ENCODE measurements at regions not wholly inside any gene's neighbourhood (a gene's known extent, or its start where the extent isn't known, plus 50 kb on each side); places are given as distances from the start of the nearest gene placed in this dataset.

DNA sequence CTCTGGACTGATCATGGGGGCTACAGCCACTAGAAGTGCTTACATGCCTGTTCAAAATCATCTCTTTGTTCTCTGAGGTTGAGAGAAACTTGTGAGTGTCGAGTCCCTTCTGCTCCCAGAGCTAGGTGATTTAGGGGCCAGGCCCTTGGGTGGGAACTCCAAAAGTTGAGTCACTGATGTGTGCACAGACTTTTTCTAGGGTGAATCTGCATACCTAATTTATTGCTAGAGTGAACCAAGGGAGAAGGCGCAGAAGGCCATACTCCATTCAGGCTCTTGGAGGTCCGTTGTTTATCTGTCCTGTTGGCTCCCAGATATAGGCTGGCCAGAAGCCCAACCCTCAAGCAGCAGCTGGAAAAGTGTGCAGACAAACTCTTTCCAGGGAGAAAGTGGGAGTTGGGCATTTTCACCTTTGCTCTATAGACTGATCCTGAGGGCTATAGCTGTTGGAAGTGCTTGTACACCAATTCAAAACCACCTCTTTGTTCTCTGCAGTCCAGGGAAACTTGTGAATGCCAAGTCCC is 80.8 kb upstream of the ARX start:
- TF ChIP-seq, protein P1, sequence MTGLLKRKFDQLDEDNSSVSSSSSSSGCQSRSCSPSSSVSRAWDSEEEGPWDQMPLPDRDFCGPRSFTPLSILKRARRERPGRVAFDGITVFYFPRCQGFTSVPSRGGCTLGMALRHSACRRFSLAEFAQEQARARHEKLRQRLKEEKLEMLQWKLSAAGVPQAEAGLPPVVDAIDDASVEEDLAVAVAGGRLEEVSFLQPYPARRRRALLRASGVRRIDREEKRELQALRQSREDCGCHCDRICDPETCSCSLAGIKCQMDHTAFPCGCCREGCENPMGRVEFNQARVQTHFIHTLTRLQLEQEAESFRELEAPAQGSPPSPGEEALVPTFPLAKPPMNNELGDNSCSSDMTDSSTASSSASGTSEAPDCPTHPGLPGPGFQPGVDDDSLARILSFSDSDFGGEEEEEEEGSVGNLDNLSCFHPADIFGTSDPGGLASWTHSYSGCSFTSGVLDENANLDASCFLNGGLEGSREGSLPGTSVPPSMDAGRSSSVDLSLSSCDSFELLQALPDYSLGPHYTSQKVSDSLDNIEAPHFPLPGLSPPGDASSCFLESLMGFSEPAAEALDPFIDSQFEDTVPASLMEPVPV (CRISPR knock-in tag; IDR thresholded peaks at IDR 0.05) = no peak
- TF ChIP-seq MAFK (conservative IDR thresholded peaks at IDR 0.05 in 1 of 2, IDR thresholded peaks at IDR 0.05 in 1 of 2; ENCODE audit: low read length in 2 of 2) (no peak), ZNF235 (CRISPR knock-in tag; IDR thresholded peaks at IDR 0.05; ENCODE audit: borderline replicate concordance) (no peak), FOSL2 (CRISPR knock-in tag; IDR thresholded peaks at IDR 0.05) (no peak)
- TF ChIP-seq, protein P2, sequence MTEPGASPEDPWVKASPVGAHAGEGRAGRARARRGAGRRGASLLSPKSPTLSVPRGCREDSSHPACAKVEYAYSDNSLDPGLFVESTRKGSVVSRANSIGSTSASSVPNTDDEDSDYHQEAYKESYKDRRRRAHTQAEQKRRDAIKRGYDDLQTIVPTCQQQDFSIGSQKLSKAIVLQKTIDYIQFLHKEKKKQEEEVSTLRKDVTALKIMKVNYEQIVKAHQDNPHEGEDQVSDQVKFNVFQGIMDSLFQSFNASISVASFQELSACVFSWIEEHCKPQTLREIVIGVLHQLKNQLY (CRISPR knock-in tag; IDR thresholded peaks at IDR 0.05) = no peak
- TF ChIP-seq, protein P3, sequence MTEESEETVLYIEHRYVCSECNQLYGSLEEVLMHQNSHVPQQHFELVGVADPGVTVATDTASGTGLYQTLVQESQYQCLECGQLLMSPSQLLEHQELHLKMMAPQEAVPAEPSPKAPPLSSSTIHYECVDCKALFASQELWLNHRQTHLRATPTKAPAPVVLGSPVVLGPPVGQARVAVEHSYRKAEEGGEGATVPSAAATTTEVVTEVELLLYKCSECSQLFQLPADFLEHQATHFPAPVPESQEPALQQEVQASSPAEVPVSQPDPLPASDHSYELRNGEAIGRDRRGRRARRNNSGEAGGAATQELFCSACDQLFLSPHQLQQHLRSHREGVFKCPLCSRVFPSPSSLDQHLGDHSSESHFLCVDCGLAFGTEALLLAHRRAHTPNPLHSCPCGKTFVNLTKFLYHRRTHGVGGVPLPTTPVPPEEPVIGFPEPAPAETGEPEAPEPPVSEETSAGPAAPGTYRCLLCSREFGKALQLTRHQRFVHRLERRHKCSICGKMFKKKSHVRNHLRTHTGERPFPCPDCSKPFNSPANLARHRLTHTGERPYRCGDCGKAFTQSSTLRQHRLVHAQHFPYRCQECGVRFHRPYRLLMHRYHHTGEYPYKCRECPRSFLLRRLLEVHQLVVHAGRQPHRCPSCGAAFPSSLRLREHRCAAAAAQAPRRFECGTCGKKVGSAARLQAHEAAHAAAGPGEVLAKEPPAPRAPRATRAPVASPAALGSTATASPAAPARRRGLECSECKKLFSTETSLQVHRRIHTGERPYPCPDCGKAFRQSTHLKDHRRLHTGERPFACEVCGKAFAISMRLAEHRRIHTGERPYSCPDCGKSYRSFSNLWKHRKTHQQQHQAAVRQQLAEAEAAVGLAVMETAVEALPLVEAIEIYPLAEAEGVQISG (CRISPR knock-in tag; IDR thresholded peaks at IDR 0.05) = no peak
- TF ChIP-seq, protein P4, sequence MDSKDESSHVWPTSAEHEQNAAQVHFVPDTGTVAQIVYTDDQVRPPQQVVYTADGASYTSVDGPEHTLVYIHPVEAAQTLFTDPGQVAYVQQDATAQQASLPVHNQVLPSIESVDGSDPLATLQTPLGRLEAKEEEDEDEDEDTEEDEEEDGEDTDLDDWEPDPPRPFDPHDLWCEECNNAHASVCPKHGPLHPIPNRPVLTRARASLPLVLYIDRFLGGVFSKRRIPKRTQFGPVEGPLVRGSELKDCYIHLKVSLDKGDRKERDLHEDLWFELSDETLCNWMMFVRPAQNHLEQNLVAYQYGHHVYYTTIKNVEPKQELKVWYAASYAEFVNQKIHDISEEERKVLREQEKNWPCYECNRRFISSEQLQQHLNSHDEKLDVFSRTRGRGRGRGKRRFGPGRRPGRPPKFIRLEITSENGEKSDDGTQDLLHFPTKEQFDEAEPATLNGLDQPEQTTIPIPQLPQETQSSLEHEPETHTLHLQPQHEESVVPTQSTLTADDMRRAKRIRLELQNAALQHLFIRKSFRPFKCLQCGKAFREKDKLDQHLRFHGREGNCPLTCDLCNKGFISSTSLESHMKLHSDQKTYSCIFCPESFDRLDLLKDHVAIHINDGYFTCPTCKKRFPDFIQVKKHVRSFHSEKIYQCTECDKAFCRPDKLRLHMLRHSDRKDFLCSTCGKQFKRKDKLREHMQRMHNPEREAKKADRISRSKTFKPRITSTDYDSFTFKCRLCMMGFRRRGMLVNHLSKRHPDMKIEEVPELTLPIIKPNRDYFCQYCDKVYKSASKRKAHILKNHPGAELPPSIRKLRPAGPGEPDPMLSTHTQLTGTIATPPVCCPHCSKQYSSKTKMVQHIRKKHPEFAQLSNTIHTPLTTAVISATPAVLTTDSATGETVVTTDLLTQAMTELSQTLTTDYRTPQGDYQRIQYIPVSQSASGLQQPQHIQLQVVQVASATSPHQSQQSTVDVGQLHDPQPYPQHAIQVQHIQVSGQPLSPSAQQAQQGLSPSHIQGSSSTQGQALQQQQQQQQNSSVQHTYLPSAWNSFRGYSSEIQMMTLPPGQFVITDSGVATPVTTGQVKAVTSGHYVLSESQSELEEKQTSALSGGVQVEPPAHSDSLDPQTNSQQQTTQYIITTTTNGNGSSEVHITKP (CRISPR knock-in tag; IDR thresholded peaks at IDR 0.05; ENCODE audit: low read depth) = no peak
- TF ChIP-seq, protein P5, sequence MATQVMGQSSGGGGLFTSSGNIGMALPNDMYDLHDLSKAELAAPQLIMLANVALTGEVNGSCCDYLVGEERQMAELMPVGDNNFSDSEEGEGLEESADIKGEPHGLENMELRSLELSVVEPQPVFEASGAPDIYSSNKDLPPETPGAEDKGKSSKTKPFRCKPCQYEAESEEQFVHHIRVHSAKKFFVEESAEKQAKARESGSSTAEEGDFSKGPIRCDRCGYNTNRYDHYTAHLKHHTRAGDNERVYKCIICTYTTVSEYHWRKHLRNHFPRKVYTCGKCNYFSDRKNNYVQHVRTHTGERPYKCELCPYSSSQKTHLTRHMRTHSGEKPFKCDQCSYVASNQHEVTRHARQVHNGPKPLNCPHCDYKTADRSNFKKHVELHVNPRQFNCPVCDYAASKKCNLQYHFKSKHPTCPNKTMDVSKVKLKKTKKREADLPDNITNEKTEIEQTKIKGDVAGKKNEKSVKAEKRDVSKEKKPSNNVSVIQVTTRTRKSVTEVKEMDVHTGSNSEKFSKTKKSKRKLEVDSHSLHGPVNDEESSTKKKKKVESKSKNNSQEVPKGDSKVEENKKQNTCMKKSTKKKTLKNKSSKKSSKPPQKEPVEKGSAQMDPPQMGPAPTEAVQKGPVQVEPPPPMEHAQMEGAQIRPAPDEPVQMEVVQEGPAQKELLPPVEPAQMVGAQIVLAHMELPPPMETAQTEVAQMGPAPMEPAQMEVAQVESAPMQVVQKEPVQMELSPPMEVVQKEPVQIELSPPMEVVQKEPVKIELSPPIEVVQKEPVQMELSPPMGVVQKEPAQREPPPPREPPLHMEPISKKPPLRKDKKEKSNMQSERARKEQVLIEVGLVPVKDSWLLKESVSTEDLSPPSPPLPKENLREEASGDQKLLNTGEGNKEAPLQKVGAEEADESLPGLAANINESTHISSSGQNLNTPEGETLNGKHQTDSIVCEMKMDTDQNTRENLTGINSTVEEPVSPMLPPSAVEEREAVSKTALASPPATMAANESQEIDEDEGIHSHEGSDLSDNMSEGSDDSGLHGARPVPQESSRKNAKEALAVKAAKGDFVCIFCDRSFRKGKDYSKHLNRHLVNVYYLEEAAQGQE (IDR thresholded peaks at IDR 0.05; ENCODE audit: borderline replicate concordance in 1 of 2, low read depth in 1 of 2, low read length in 2 of 2) = no peak
- TF ChIP-seq, protein P6, sequence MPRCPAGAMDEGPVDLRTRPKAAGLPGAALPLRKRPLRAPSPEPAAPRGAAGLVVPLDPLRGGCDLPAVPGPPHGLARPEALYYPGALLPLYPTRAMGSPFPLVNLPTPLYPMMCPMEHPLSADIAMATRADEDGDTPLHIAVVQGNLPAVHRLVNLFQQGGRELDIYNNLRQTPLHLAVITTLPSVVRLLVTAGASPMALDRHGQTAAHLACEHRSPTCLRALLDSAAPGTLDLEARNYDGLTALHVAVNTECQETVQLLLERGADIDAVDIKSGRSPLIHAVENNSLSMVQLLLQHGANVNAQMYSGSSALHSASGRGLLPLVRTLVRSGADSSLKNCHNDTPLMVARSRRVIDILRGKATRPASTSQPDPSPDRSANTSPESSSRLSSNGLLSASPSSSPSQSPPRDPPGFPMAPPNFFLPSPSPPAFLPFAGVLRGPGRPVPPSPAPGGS (CRISPR knock-in tag; IDR thresholded peaks at IDR 0.05) = no peak
- TF ChIP-seq, protein P7, sequence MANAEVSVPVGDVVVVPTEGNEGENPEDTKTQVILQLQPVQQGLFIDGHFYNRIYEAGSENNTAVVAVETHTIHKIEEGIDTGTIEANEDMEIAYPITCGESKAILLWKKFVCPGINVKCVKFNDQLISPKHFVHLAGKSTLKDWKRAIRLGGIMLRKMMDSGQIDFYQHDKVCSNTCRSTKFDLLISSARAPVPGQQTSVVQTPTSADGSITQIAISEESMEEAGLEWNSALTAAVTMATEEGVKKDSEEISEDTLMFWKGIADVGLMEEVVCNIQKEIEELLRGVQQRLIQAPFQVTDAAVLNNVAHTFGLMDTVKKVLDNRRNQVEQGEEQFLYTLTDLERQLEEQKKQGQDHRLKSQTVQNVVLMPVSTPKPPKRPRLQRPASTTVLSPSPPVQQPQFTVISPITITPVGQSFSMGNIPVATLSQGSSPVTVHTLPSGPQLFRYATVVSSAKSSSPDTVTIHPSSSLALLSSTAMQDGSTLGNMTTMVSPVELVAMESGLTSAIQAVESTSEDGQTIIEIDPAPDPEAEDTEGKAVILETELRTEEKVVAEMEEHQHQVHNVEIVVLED (CRISPR knock-in tag; IDR thresholded peaks at IDR 0.05; ENCODE audit: borderline replicate concordance) = no peak

Measured in HepG2 (cell line).